Osteoblast (primary cell): ENCODE measurements at regions not wholly inside any gene's neighbourhood (a gene's known extent, or its start where the extent isn't known, plus 50 kb on each side); places are given as distances from the start of the nearest gene placed in this dataset.

Source experiments
- DNase-seq: peaks from one replicate; pipeline ENCODE4 v3.0.0; 2011; ENCODE audit warnings: low spot score, mixed read lengths; ENCODE audit not compliant: insufficient read length; ENCODE audit errors: missing footprints
- H2AFZ ChIP-seq: 2 replicates; pipeline ENCODE4 v1.6.0; 2011; ENCODE audit warnings: mild to moderate bottlenecking, low read length
- H3K27ac ChIP-seq: 2 replicates; pipeline ENCODE4 v1.5.1; 2011; ENCODE audit warnings: mild to moderate bottlenecking, low read depth, low read length, moderate library complexity
- H3K27me3 ChIP-seq: 2 replicates; pipeline ENCODE4 v1.6.0; 2012; ENCODE audit warnings: mild to moderate bottlenecking, control low read depth, inconsistent platforms, low read length, moderate library complexity; ENCODE audit not compliant: insufficient read depth
- H3K36me3 ChIP-seq: 2 replicates; pipeline ENCODE4 v1.5.1; 2011; ENCODE audit warnings: mild to moderate bottlenecking, low read length, control low read depth, moderate library complexity; ENCODE audit not compliant: insufficient read depth
- H3K4me1 ChIP-seq: 2 replicates; pipeline ENCODE4 v1.5.1; 2011; ENCODE audit warnings: mild to moderate bottlenecking, low read length, control low read depth, moderate library complexity; ENCODE audit not compliant: insufficient read depth
- H3K4me2 ChIP-seq: 2 replicates; pipeline ENCODE4 v1.6.0; 2011; ENCODE audit warnings: mild to moderate bottlenecking, low read length; ENCODE audit not compliant: insufficient read depth
- H3K4me3 ChIP-seq: fragments of 200-600 bp; sonication (generic); 3 replicates; pipeline ENCODE4 v1.5.1; 2012; ENCODE audit warnings: mild to moderate bottlenecking, low read length, inconsistent platforms; ENCODE audit not compliant: insufficient read depth
- H3K79me2 ChIP-seq: 2 replicates; pipeline ENCODE4 v1.6.0; 2012; ENCODE audit warnings: mild to moderate bottlenecking, low read length, control low read depth, inconsistent platforms; ENCODE audit not compliant: insufficient read depth
- H3K9me3 ChIP-seq: 2 replicates; pipeline ENCODE4 v1.5.1; 2011; ENCODE audit warnings: low read depth, low read length, control low read depth
- H4K20me1 ChIP-seq: 2 replicates; pipeline ENCODE4 v1.6.0; 2012; ENCODE audit warnings: mild to moderate bottlenecking, low read length, control low read depth; ENCODE audit not compliant: insufficient read depth
- TF ChIP-seq, protein P1 (sequence below): IDR thresholded peaks from 2 replicates; pipeline ENCODE4 v1.5.1; 2011; ENCODE audit warnings: mild to moderate bottlenecking, low read depth, low read length, moderate library complexity; ENCODE audit errors: extremely low read depth

DNA sequence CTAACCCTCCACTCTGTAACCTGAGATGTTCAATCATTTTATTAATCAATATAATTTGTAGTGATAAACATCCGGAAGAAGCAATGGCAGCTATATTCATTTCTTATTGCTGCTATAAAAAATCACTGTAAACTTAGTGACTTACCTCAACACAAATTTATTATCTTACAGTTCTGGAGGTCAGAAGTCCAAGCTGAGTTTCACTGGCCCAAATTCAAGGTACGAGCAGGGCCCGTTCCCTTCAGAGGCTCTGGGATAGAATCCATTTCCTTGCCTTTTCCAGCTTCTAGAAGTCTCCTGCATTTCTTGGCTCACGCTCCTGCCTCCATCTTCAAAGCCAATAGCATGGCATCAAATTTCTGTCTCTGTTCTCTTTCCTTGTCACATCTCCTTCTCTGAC lies 279.5 kb upstream of the SP8 start:
- Histone ChIP-seq H2AFZ (no peak overlapping the region), H3K4me2 (no peak overlapping the region), H3K4me3 (no peak overlapping the region), H3K27ac (no peak overlapping the region), H3K79me2 (no peaks in the 10 kb centered on the region), H3K4me1 (no peaks in the 10 kb centered on the region), H3K27me3 (no peaks in the 10 kb centered on the region), H4K20me1 (no peaks in the 10 kb centered on the region), H3K9me3 (peaks cover 2% of the 10 kb centered on the region), H3K36me3 (no peaks in the 10 kb centered on the region)
- TF ChIP-seq, protein P1, sequence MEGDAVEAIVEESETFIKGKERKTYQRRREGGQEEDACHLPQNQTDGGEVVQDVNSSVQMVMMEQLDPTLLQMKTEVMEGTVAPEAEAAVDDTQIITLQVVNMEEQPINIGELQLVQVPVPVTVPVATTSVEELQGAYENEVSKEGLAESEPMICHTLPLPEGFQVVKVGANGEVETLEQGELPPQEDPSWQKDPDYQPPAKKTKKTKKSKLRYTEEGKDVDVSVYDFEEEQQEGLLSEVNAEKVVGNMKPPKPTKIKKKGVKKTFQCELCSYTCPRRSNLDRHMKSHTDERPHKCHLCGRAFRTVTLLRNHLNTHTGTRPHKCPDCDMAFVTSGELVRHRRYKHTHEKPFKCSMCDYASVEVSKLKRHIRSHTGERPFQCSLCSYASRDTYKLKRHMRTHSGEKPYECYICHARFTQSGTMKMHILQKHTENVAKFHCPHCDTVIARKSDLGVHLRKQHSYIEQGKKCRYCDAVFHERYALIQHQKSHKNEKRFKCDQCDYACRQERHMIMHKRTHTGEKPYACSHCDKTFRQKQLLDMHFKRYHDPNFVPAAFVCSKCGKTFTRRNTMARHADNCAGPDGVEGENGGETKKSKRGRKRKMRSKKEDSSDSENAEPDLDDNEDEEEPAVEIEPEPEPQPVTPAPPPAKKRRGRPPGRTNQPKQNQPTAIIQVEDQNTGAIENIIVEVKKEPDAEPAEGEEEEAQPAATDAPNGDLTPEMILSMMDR = no peak
- DNase-seq = no peak

DNA sequence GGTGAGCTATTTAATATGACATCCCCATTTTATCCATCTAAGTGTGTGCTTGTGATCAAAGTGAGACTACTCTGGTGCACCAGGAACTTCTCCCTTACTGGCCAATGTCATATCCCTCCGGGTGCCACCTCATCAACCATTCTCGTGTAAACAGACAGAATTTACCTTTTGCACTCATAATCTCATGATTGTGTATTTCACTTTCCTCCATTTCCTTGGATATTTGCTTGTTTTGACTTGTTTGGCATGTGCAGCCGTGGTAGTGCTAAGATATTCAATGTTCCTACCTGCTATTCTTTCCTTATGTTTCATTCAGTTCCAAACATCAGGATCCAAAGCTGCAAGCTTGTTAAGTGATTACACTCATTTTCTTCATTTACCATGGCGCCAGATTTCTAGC lies 280.5 kb upstream of the SP8 start:
- Histone ChIP-seq H4K20me1 (no peaks in the 10 kb centered on the region), H3K4me1 (no peaks in the 10 kb centered on the region), H3K4me2 (no peak overlapping the region), H3K9me3 (peaks cover 2% of the 10 kb centered on the region), H3K4me3 (no peak overlapping the region), H3K27ac (no peak overlapping the region), H3K36me3 (no peaks in the 10 kb centered on the region), H3K79me2 (no peaks in the 10 kb centered on the region), H3K27me3 (no peaks in the 10 kb centered on the region), H2AFZ (no peak overlapping the region)
- TF ChIP-seq, protein P1 = no peak
- DNase-seq = no peak

DNA sequence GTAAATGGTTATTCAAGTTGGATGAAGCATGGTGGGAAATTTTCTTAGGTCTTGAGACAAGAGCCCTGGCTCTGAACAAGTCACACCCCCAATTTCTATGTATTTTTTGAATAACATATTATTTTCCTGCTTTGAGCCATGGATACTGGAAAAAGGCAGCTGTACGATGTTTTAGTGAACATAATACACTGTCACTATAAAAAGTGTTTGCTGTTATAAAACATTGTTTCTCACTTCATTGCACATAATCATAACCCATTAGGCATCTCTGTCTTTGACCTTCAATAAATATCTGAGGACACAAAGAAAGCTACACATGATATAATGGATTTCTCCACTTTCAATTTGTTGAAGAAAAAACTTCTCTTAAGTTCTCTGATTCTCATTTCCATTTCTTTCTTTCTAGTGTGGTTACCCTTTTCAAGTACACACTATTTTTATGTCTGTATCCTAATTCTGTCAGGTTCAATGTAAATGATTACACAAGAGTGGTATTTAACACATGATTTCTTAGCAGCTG lies 283.9 kb upstream of the SP8 start:
- no peaks in the 10 kb centered on the region for H3K36me3 ChIP-seq
- H3K4me1 ChIP-seq = no peaks in the 10 kb centered on the region
- H3K9me3 ChIP-seq = peaks cover 2% of the 10 kb centered on the region
- H3K4me3 ChIP-seq = no peak overlapping the region
- no peaks in the 10 kb centered on the region for H4K20me1 ChIP-seq
- no peaks in the 10 kb centered on the region for H3K27me3 ChIP-seq
- no peak overlapping the region for H3K4me2 ChIP-seq
- no peak for DNase-seq
- no peaks in the 10 kb centered on the region for H3K79me2 ChIP-seq
- no peak overlapping the region for H2AFZ ChIP-seq
- TF ChIP-seq, protein P1 = no peak
- no peak overlapping the region for H3K27ac ChIP-seq

DNA sequence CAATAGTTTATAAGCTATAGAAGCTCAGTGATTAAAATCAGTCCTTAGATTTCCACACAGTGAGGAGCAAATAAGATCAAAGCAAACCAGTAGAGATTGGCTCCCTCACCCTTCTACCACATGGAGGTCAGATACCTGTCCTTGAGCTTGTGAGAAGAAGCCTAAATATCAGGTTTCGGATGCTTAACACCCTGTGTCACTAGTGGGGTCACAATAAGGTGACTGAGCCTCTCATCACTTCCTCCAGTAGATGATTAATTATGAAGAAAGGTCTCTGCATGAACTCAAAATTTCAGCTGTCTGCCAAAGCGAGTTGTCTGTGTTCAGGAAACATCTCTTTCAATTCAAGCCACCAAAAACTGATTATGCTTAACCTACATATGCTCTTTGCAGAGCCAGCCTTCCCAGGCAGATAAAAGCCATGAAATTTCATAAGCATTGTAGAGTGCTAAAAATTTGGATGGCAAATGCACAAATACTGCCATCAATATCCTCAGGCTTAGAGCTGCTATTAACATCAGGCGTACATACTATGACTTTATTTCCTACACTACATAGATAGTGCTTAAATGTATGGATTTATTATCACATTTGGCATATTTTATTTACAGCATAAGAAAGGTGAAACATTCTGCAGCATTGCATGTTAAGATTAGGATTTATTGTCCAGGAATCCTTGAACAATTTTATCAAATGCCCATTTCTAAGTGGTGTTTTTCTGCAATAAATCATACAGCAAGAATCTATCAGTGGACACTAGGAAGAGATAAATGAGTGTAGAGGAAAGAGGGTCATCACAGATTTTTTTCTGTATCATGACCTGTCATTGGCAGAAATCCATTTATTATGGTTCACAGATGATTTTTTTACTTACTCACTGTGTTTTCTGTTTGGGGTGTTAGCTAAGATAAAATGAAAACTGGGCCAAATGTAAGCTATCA lies 285.1 kb upstream of the SP8 start:
- H3K4me2 ChIP-seq = no peak overlapping the region
- no peak for DNase-seq
- H2AFZ ChIP-seq = no peak overlapping the region
- no peaks in the 10 kb centered on the region for H3K27me3 ChIP-seq
- no peaks in the 10 kb centered on the region for H3K4me1 ChIP-seq
- no peaks in the 10 kb centered on the region for H3K36me3 ChIP-seq
- H3K79me2 ChIP-seq = no peaks in the 10 kb centered on the region
- TF ChIP-seq, protein P1 = no peak
- no peaks in the 10 kb centered on the region for H4K20me1 ChIP-seq
- no peak overlapping the region for H3K4me3 ChIP-seq
- H3K27ac ChIP-seq = no peak overlapping the region
- peaks cover 2% of the 10 kb centered on the region for H3K9me3 ChIP-seq
